Nephron progenitor cell (in vitro differentiated cells): ENCODE measurements at regions not wholly inside any gene's neighbourhood (a gene's known extent, or its start where the extent isn't known, plus 50 kb on each side); places are given as distances from the start of the nearest gene placed in this dataset.
"Not testable (repeated sequence)": the region's sequence is repeated elsewhere in the genome, so short reads cannot be mapped to it uniquely, and the experiment has no call there.

Experiments
- DNase-seq: peaks from one replicate; pipeline ENCODE4 v3.0.0; 2021
- H3K27ac Mint-ChIP-seq: 2 replicates; pipeline ENCODE4 v1.8.0; 2021; ENCODE audit warnings: mild to moderate bottlenecking, moderate library complexity, mixed read lengths
- H3K27me3 Mint-ChIP-seq: 2 replicates; pipeline ENCODE4 v1.8.0; 2021; ENCODE audit warnings: mild to moderate bottlenecking, low read depth, mixed read lengths; ENCODE audit not compliant: poor library complexity
- H3K36me3 Mint-ChIP-seq: 2 replicates; pipeline ENCODE4 v1.8.0; 2021; ENCODE audit warnings: low read depth, mixed read lengths
- H3K4me1 Mint-ChIP-seq: 2 replicates; pipeline ENCODE4 v1.8.0; 2021; ENCODE audit warnings: mixed read lengths
- H3K4me3 Mint-ChIP-seq: 2 replicates; pipeline ENCODE4 v1.8.0; 2021; ENCODE audit warnings: mild to moderate bottlenecking, moderate library complexity, mixed read lengths
- H3K9me3 Mint-ChIP-seq: 2 replicates; pipeline ENCODE4 v1.8.0; 2021; ENCODE audit warnings: mild to moderate bottlenecking, moderate library complexity, mixed read lengths

DNA sequence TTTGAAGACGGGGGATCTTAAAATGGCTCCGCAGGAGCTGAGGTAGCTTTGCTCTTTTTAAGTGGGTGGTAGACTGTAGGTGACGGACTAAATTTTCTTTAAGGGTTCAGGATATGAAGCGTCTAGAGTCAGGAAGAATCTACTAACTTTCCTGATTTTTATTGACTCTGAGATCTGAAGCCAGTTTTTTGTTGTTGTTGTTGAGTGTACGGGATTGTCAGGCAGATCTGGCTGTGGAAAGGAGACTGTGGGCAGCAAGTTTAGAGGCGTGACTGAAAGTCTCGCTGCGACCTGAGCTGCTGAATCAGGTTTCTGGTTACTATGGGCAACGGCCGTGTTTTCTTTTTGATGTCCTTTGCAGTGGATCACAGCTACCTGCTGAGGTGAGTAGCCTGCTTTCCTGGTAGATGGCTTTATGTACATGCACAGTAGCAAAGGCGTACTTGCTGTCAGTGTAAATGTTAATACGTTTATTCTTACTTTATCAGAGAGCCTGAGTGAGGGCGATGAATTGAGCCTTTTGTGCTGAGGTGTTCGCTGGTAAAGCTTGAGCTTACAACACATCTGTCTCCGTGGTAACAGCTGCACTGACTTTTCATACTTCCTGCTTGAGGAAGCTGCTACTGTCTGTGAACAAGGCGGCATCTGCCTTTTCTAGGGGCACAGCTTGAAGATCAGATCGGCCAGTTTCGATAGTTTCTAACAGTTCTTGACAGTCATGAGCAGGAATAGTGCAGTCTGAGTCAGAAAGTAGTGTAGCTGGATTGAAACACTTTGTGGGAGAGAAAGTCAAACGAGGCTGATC is 193.7 kb downstream of the OTOP1 start:
- not testable (repeated sequence) for DNase-seq, H3K27ac Mint-ChIP-seq, H3K4me3 Mint-ChIP-seq, H3K27me3 Mint-ChIP-seq
- peaks cover 25% of the 10 kb centered on the region for H3K4me1 Mint-ChIP-seq
- H3K36me3 Mint-ChIP-seq, result peaks cover 29% of the 10 kb centered on the region
- H3K9me3 Mint-ChIP-seq, result peaks cover 24% of the 10 kb centered on the region

DNA sequence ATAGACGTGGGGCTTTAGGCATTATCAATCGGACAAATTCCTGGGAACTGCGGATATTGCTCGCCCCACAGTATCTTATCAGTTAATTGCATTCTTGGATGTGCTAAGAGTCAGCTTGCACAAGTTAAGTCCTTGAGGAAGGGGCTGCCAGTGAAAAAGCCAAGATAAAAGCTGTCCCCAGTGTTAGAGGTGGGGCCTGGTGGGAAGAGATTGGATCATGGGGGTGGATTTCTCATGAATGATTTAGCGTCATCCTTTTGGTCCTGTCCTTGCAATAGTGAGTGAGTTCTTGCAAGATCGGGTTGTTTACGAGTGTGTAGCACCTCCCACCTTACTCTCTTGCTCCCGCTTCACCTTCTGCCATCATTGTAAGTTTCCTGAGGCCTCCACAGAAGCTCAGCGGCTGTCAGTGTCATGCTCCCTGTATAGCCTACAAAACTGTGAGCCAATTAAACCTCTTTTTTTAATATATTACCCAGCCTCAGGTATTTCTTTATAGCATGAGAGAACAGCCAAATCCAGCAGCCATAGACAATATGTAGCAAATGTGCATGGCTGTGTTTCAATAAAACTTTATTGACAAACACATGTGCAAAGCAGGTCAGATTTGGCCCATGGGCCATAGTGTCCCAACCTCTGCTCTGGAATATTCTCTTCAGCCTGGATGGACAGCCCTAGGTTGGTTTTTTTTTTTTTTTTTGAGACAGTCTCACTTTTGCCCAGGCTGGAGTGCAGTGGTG is 189.2 kb downstream of the OTOP1 start:
- H3K27me3 Mint-ChIP-seq, H3K27ac Mint-ChIP-seq, DNase-seq, H3K4me3 Mint-ChIP-seq: not testable (repeated sequence)
- Mint-ChIP-seq H3K9me3 (peaks cover 49% of the 10 kb centered on the region), H3K36me3 (peaks cover 58% of the 10 kb centered on the region), H3K4me1 (peaks cover 25% of the 10 kb centered on the region)

DNA sequence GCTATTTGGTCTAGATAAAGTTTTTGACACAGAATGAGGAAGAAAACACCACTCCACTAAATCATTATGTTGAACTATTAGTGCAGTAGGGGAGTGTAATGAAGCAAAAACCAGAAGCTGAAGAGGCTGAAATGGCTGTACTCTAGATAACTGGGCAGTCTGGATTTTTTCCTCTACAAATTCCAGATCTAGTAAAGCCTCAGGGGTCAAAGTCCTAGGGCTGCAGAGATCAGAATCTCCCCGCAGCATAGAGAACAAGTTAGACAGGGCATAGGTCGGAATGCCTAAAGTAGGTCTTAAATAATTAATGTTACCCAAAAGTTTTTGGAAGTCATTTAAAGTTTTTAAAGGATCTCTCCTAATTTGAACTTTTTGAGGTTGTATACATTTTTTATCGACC is 180.9 kb downstream of the OTOP1 start:
- Mint-ChIP-seq H3K4me1 (peaks cover 37% of the 10 kb centered on the region), H3K36me3 (peaks cover 38% of the 10 kb centered on the region), H3K4me3 (peak overlapping the region; percentile 79), H3K9me3 (peaks cover 34% of the 10 kb centered on the region), H3K27me3 (peaks cover 11% of the 10 kb centered on the region)
- not testable (repeated sequence) for DNase-seq, H3K27ac Mint-ChIP-seq

DNA sequence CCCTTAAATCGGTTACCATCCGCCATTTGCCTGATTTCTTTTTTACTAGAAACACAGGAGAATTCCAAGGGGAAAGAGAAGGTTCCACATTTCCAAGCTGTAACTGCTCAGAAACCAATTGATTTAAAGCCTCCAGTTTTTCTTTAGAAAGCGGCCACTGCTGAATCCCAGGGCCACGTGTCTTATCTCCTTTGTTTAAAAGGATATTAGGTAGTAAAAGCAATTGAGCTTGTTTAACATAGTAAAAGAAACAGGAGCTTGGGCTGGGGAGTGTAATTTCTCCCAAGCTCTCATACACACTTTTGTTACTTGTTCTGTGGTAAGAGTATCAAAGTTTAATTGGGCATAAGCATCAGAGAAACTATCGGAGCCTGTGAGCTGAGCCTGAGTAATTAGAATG is 180.0 kb downstream of the OTOP1 start:
- peaks cover 11% of the 10 kb centered on the region for H3K27me3 Mint-ChIP-seq
- not testable (repeated sequence) for DNase-seq, H3K27ac Mint-ChIP-seq
- H3K9me3 Mint-ChIP-seq, result peaks cover 29% of the 10 kb centered on the region
- H3K4me1 Mint-ChIP-seq, result peaks cover 37% of the 10 kb centered on the region
- peak overlapping the region; percentile 79 for H3K4me3 Mint-ChIP-seq
- peaks cover 34% of the 10 kb centered on the region for H3K36me3 Mint-ChIP-seq

DNA sequence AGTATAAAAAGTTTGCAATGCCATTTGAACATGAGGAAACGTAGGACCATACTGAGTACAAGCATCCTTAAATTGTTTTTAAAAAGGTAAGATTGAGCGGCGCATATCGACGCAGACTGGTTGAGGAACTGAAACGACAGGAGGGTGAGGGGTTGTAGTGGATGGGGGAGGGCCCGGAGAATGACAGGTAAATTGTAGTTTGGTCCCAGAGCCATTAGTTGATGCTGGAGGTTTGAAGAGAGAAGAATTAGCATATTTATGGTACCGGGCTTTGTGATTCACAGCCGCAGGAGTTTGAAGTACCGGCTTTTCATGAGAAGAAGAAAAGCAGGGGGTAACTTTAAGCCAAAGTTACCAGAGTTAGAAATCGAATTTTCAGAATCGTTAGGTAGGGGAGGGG is 179.5 kb downstream of the OTOP1 start:
- Mint-ChIP-seq H3K9me3 (peaks cover 24% of the 10 kb centered on the region), H3K27me3 (peaks cover 11% of the 10 kb centered on the region), H3K27ac (peak overlapping the region; percentile 85), H3K4me1 (peaks cover 37% of the 10 kb centered on the region), H3K36me3 (peaks cover 29% of the 10 kb centered on the region), H3K4me3 (peak overlapping the region; percentile 79)
- DNase-seq, result not testable (repeated sequence)

DNA sequence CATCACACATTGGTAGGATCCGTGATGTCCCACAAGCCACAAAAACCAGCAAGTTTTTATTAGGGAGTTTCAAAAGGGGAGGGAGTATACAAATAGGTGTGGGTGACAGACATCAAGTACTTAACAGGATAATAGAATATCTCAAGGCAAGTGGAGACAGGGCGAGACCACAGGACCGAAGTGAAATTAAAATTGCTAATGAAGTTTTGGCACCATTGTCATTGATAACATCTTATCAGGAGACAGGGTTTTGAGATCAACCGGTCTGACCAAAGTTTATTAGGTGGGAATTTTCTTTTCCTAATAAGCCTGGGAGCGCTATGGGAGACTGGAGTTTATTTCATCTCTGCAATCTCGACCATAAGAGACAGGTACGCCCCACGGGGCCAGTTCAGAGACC is 178.5 kb downstream of the OTOP1 start:
- Mint-ChIP-seq H3K27me3 (peaks cover 11% of the 10 kb centered on the region), H3K36me3 (peaks cover 18% of the 10 kb centered on the region)
- not testable (repeated sequence) for H3K27ac Mint-ChIP-seq

DNA sequence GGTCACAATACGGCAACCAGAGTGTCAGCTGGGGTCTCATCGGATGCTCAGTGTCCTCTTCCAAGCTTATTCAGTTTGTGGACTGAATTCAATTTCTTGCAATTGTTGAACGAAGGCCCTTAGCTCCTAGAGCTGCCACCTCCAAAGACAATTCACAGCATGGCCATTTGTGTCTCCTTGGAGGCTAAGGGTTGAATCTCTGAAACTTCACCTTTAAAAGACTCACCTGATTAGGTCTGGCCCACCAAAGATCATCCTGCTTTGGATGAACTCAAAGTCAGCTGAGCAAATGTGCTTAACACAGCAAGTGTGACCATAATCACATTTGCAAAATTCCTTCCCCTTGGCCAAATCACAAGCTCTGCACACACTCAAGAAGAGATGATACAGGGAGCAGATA is 175.9 kb downstream of the OTOP1 start:
- Mint-ChIP-seq H3K4me1 (peaks cover 25% of the 10 kb centered on the region), H3K27me3 (peaks cover 14% of the 10 kb centered on the region)
- not testable (repeated sequence) for H3K36me3 Mint-ChIP-seq, H3K27ac Mint-ChIP-seq, H3K9me3 Mint-ChIP-seq, H3K4me3 Mint-ChIP-seq, DNase-seq

More for the DNA sequence above, 178.5 kb downstream of the OTOP1 start:
- Mint-ChIP-seq H3K9me3 (peaks cover 16% of the 10 kb centered on the region), H3K4me3 (peak overlapping the region; percentile 79), H3K4me1 (peaks cover 37% of the 10 kb centered on the region)
- not testable (repeated sequence) for DNase-seq

DNA sequence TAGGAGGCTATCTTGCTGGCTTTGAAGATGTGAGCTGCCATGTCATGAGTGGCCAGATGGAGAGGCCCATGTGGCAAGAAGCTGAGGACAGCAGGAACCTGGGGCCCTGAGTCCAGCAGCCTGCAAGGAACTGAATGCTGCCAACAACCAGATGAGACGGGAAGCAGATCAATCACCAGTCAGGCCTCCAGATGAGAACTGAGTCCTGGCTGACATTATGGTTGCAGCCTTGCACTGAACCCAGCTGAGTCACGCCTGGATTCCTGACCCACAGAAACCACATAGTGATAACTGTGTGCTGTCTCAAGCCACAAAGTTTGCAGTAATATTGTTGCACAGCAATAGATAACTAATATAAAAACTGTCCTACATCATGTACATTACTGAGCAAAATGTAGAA is 173.8 kb downstream of the OTOP1 start:
- DNase-seq, H3K4me3 Mint-ChIP-seq, H3K9me3 Mint-ChIP-seq, H3K27ac Mint-ChIP-seq, H3K4me1 Mint-ChIP-seq, H3K36me3 Mint-ChIP-seq: not testable (repeated sequence)
- H3K27me3 Mint-ChIP-seq, result peaks cover 16% of the 10 kb centered on the region

DNA sequence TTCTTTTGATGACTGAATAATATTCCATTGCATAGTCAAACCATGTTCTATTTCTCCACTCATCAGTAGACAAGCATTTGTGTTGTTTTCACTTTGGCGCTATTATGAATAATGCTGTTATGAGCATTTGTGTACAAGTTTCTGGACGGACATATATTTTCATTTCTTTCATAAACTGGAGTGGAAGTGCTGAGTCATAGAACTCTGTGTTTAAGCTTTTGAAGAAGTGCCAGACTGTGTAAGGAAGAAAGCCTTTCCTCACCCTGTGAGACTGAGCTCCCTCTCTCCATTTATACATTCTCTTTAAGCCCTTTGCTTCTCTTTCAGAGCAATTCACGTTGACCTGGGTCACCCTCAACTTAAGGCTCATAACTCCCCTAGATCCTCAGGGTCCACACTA is 169.5 kb downstream of the OTOP1 start:
- H3K27ac Mint-ChIP-seq, H3K9me3 Mint-ChIP-seq, H3K4me3 Mint-ChIP-seq, H3K4me1 Mint-ChIP-seq, H3K27me3 Mint-ChIP-seq, DNase-seq, H3K36me3 Mint-ChIP-seq: not testable (repeated sequence)

DNA sequence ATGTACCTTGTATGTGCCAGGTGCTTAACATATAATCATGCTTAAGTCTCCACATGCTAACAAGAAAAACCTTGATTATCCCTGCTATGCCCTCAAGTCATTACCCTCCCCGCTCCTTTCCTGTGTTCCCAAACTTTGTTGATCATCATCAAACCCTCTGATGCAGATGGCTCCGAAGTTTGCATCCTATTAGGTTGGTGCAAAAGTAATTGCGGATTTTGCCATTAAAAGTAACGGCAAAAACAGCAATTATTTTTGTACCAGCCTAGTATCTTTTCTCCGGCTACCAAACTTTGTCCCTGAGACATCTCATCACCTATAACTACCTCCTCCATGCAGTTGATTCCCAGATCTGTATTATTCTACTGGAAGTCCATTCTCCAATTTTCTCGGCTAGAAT is 142.6 kb downstream of the OTOP1 start:
- not testable (repeated sequence) for DNase-seq, H3K4me1 Mint-ChIP-seq, H3K9me3 Mint-ChIP-seq, H3K4me3 Mint-ChIP-seq, H3K36me3 Mint-ChIP-seq, H3K27ac Mint-ChIP-seq
- peaks cover 11% of the 10 kb centered on the region for H3K27me3 Mint-ChIP-seq

DNA sequence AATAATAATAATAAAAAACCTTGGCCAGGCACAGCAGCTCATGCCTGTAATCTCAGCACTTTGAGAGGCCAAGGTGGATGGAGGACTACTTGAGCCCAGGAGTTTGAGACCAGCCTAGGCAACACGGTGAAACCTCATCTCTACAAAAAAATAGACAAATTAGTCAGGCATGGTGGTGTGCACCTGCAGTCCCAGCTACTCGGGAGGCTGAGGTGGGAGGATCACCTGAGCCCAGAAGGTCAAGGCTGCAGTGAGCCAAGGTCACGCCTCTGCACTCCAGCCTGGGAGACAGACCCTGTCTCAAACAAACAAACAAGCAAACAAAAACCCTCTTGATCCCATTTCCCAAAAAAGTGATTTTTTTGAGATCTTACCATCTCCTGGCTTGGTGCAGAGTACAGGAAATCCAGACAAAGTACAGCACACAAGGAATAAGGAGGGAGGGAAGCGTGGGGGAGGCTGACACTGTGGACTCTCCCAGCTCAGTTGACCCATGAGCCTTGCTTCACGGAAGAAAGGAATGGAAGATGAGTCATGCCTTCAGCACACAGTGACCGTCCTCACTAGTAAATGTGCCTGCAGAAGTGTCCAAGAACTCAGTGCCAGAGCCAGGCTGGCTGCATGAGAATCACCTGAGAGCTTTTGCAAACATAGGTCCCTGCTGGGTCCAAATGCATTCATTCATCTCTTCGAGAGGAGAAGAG is 136.9 kb downstream of the OTOP1 start:
- Mint-ChIP-seq H3K27ac (peak overlapping the region; percentile 75), H3K27me3 (peaks cover 12% of the 10 kb centered on the region)
- not testable (repeated sequence) for DNase-seq, H3K9me3 Mint-ChIP-seq, H3K4me3 Mint-ChIP-seq, H3K36me3 Mint-ChIP-seq, H3K4me1 Mint-ChIP-seq
